OCI-LY7 (cell line): ENCODE measurements at regions not wholly inside any gene's neighbourhood (a gene's known extent, or its start where the extent isn't known, plus 50 kb on each side); places are given as distances from the start of the nearest gene placed in this dataset.

Experiments
- EZH2phosphoT487 ChIP-seq: fragments of 200-600 bp; sonication (generic); IDR thresholded peaks from 2 replicates; pipeline ENCODE4 v1.6.1; 2018; ENCODE audit warnings: low read depth, borderline replicate concordance, mild to moderate bottlenecking, mixed run types, antibody characterized with exemption, low read length, moderate library complexity, mixed read lengths
- TF ChIP-seq, protein P1 (sequence below): fragments of 200-600 bp; sonication (generic); conservative IDR thresholded peaks from 2 replicates; pipeline ENCODE4 v1.5.1; 2014; ENCODE audit warnings: mild to moderate bottlenecking, antibody characterized with exemption, low read length, moderate library complexity, mixed read lengths

DNA sequence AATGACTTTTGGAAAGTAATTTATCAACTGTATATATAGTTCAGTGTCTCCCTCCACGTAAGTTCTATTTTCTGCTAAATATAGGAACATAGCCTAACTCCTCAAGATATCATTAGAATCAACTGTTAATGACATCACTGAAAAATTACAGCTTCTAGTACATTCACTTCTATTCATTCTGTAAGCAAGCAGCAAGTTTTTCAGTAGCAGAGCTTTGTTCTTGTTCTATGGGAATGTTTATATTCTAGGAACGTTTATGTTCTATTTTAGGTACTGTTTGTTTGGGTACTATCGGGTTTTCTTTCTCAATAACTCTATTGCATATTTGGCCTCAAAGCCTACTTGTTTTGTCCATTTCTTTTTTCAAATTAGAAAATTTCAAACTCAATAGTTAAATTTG is 525.6 kb downstream of the EPHA7 start:
- TF ChIP-seq, protein P1, sequence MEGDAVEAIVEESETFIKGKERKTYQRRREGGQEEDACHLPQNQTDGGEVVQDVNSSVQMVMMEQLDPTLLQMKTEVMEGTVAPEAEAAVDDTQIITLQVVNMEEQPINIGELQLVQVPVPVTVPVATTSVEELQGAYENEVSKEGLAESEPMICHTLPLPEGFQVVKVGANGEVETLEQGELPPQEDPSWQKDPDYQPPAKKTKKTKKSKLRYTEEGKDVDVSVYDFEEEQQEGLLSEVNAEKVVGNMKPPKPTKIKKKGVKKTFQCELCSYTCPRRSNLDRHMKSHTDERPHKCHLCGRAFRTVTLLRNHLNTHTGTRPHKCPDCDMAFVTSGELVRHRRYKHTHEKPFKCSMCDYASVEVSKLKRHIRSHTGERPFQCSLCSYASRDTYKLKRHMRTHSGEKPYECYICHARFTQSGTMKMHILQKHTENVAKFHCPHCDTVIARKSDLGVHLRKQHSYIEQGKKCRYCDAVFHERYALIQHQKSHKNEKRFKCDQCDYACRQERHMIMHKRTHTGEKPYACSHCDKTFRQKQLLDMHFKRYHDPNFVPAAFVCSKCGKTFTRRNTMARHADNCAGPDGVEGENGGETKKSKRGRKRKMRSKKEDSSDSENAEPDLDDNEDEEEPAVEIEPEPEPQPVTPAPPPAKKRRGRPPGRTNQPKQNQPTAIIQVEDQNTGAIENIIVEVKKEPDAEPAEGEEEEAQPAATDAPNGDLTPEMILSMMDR = no peak
- TF ChIP-seq EZH2phosphoT487 = no peak
